VCaP (cell line): ENCODE measurements at regions not wholly inside any gene's neighbourhood (a gene's known extent, or its start where the extent isn't known, plus 50 kb on each side); places are given as distances from the start of the nearest gene placed in this dataset.

Source experiments
- H3K27ac ChIP-seq: fragments of 450-650 bp; 2 replicates; pipeline ENCODE4 v1.5.1; 2017
- CTCF ChIP-seq: fragments of 450-650 bp; conservative IDR thresholded peaks from 2 replicates; pipeline ENCODE4 v1.5.1; 2017; ENCODE audit warnings: mild to moderate bottlenecking, moderate library complexity

GRCh38 chr13:106275446-106276032 lies 259.9 kb downstream of the EFNB2 start:
- no peak overlapping the region for H3K27ac ChIP-seq

GRCh38 chr13:106274551-106275203 lies 260.8 kb downstream of the EFNB2 start:
- no peak overlapping the region for H3K27ac ChIP-seq
- TF ChIP-seq CTCF, result no peak

More at GRCh38 chr13:106275446-106276032, 259.9 kb downstream of the EFNB2 start:
- TF ChIP-seq CTCF, result no peak

GRCh38 chr13:106263801-106264200 lies 271.7 kb downstream of the EFNB2 start:
- TF ChIP-seq CTCF, result no peak
- no peak overlapping the region for H3K27ac ChIP-seq

- TF ChIP-seq CTCF, result no peak
- no peak overlapping the region for H3K27ac ChIP-seq
These were observed 272.6 kb downstream of the EFNB2 start for GRCh38 chr13:106262886-106263285.

GRCh38 chr13:106261450-106261849 lies 274.0 kb downstream of the EFNB2 start:
- no peak overlapping the region for H3K27ac ChIP-seq
- no peak for TF ChIP-seq CTCF

GRCh38 chr13:106260352-106260751 lies 275.1 kb downstream of the EFNB2 start:
- H3K27ac ChIP-seq, result no peak overlapping the region
- TF ChIP-seq CTCF, result no peak

- no peak for TF ChIP-seq CTCF
- H3K27ac ChIP-seq, result no peak overlapping the region
These were observed 275.5 kb downstream of the EFNB2 start for GRCh38 chr13:106259928-106260327.
